ENCODE measurements at regions not wholly inside any gene's neighbourhood (a gene's known extent, or its start where the extent isn't known, plus 50 kb on each side); places are given as distances from the start of the nearest gene placed in this dataset.
"Not testable (repeated sequence)": the region's sequence is repeated elsewhere in the genome, so short reads cannot be mapped to it uniquely, and the experiment has no call there.

- not testable (repeated sequence) for H3K9me3 Mint-ChIP-seq; H3K36me3 Mint-ChIP-seq (ENCODE audit: low read depth); DNase-seq; H3K27ac Mint-ChIP-seq; H3K27me3 Mint-ChIP-seq (ENCODE audit: insufficient read depth); H3K4me3 Mint-ChIP-seq
- H3K4me1 Mint-ChIP-seq (ENCODE audit: low read depth) = peaks cover 17% of the 10 kb centered on the region
Measured at GRCh38 chr2:111316221-111316741, 195.6 kb downstream of the BCL2L11 start.

GRCh38 chr2:111316881-111317549 lies 196.3 kb downstream of the BCL2L11 start:
- not testable (repeated sequence) for H3K27ac Mint-ChIP-seq; H3K36me3 Mint-ChIP-seq (ENCODE audit: low read depth); H3K4me3 Mint-ChIP-seq; H3K27me3 Mint-ChIP-seq (ENCODE audit: insufficient read depth); H3K9me3 Mint-ChIP-seq; DNase-seq
- peaks cover 16% of the 10 kb centered on the region for H3K4me1 Mint-ChIP-seq (ENCODE audit: low read depth)

GRCh38 chr2:111319552-111319951 lies 198.8 kb downstream of the BCL2L11 start:
- H3K9me3 Mint-ChIP-seq; H3K36me3 Mint-ChIP-seq (ENCODE audit: low read depth); H3K27me3 Mint-ChIP-seq (ENCODE audit: insufficient read depth): not testable (repeated sequence)

GRCh38 chr2:111320264-111320663 lies 199.6 kb downstream of the BCL2L11 start:
- not testable (repeated sequence) for H3K27me3 Mint-ChIP-seq (ENCODE audit: insufficient read depth); H3K27ac Mint-ChIP-seq; H3K4me1 Mint-ChIP-seq (ENCODE audit: low read depth); H3K36me3 Mint-ChIP-seq (ENCODE audit: low read depth); DNase-seq; H3K9me3 Mint-ChIP-seq; H3K4me3 Mint-ChIP-seq

More at GRCh38 chr2:111319552-111319951, 198.8 kb downstream of the BCL2L11 start:
- H3K4me1 Mint-ChIP-seq (ENCODE audit: low read depth); H3K27ac Mint-ChIP-seq; DNase-seq; H3K4me3 Mint-ChIP-seq: not testable (repeated sequence)

- not testable (repeated sequence) for H3K27me3 Mint-ChIP-seq (ENCODE audit: insufficient read depth); H3K36me3 Mint-ChIP-seq (ENCODE audit: low read depth); H3K4me3 Mint-ChIP-seq; H3K27ac Mint-ChIP-seq; H3K4me1 Mint-ChIP-seq (ENCODE audit: low read depth); H3K9me3 Mint-ChIP-seq
- peak; percentile 96 for DNase-seq
Measured at GRCh38 chr2:111320965-111321364, 200.3 kb downstream of the BCL2L11 start.

GRCh38 chr2:111323384-111323783 lies 202.7 kb downstream of the BCL2L11 start:
- H3K4me3 Mint-ChIP-seq; DNase-seq; H3K4me1 Mint-ChIP-seq (ENCODE audit: low read depth); H3K27me3 Mint-ChIP-seq (ENCODE audit: insufficient read depth); H3K36me3 Mint-ChIP-seq (ENCODE audit: low read depth); H3K27ac Mint-ChIP-seq; H3K9me3 Mint-ChIP-seq: not testable (repeated sequence)

- not testable (repeated sequence) for DNase-seq; H3K9me3 Mint-ChIP-seq; H3K36me3 Mint-ChIP-seq (ENCODE audit: low read depth); H3K4me3 Mint-ChIP-seq; H3K4me1 Mint-ChIP-seq (ENCODE audit: low read depth); H3K27me3 Mint-ChIP-seq (ENCODE audit: insufficient read depth); H3K27ac Mint-ChIP-seq
Measured at GRCh38 chr2:111327726-111328125, 207.0 kb downstream of the BCL2L11 start.

GRCh38 chr2:111329309-111329708 lies 208.6 kb downstream of the BCL2L11 start:
- not testable (repeated sequence) for H3K36me3 Mint-ChIP-seq (ENCODE audit: low read depth); DNase-seq; H3K4me3 Mint-ChIP-seq; H3K27ac Mint-ChIP-seq; H3K9me3 Mint-ChIP-seq; H3K4me1 Mint-ChIP-seq (ENCODE audit: low read depth); H3K27me3 Mint-ChIP-seq (ENCODE audit: insufficient read depth)

GRCh38 chr2:111331099-111331724 lies 210.5 kb downstream of the BCL2L11 start:
- H3K27ac Mint-ChIP-seq; H3K36me3 Mint-ChIP-seq (ENCODE audit: low read depth); DNase-seq; H3K9me3 Mint-ChIP-seq; H3K4me1 Mint-ChIP-seq (ENCODE audit: low read depth); H3K27me3 Mint-ChIP-seq (ENCODE audit: insufficient read depth); H3K4me3 Mint-ChIP-seq: not testable (repeated sequence)

- not testable (repeated sequence) for H3K27me3 Mint-ChIP-seq (ENCODE audit: insufficient read depth); H3K36me3 Mint-ChIP-seq (ENCODE audit: low read depth); H3K4me1 Mint-ChIP-seq (ENCODE audit: low read depth); H3K27ac Mint-ChIP-seq; H3K9me3 Mint-ChIP-seq; DNase-seq; H3K4me3 Mint-ChIP-seq
Measured at GRCh38 chr2:111335220-111335907, 214.7 kb downstream of the BCL2L11 start.

- not testable (repeated sequence) for H3K36me3 Mint-ChIP-seq (ENCODE audit: low read depth); H3K4me3 Mint-ChIP-seq; H3K4me1 Mint-ChIP-seq (ENCODE audit: low read depth); H3K9me3 Mint-ChIP-seq; H3K27ac Mint-ChIP-seq; H3K27me3 Mint-ChIP-seq (ENCODE audit: insufficient read depth); DNase-seq
Measured at GRCh38 chr2:111338474-111338873, 217.8 kb downstream of the BCL2L11 start.

GRCh38 chr2:111339476-111339875 lies 218.8 kb downstream of the BCL2L11 start:
- not testable (repeated sequence) for H3K4me3 Mint-ChIP-seq; DNase-seq; H3K36me3 Mint-ChIP-seq (ENCODE audit: low read depth); H3K9me3 Mint-ChIP-seq; H3K27ac Mint-ChIP-seq; H3K27me3 Mint-ChIP-seq (ENCODE audit: insufficient read depth); H3K4me1 Mint-ChIP-seq (ENCODE audit: low read depth)

GRCh38 chr2:111344590-111344989 lies 223.9 kb downstream of the BCL2L11 start:
- H3K4me1 Mint-ChIP-seq (ENCODE audit: low read depth) = peaks cover 11% of the 10 kb centered on the region
- not testable (repeated sequence) for DNase-seq; H3K9me3 Mint-ChIP-seq; H3K27ac Mint-ChIP-seq; H3K27me3 Mint-ChIP-seq (ENCODE audit: insufficient read depth); H3K36me3 Mint-ChIP-seq (ENCODE audit: low read depth); H3K4me3 Mint-ChIP-seq

GRCh38 chr2:111345439-111345838 lies 224.7 kb downstream of the BCL2L11 start:
- H3K9me3 Mint-ChIP-seq; H3K4me3 Mint-ChIP-seq; H3K36me3 Mint-ChIP-seq (ENCODE audit: low read depth); H3K27ac Mint-ChIP-seq; H3K27me3 Mint-ChIP-seq (ENCODE audit: insufficient read depth); DNase-seq: not testable (repeated sequence)
- peaks cover 11% of the 10 kb centered on the region for H3K4me1 Mint-ChIP-seq (ENCODE audit: low read depth)
